ENCODE measurements at regions not wholly inside any gene's neighbourhood (a gene's known extent, or its start where the extent isn't known, plus 50 kb on each side); places are given as distances from the start of the nearest gene placed in this dataset.

- no peak for TF ChIP-seq ZNF274 (IDR thresholded peaks at IDR 0.05; ENCODE audit: low read depth, low read length)
- no peak for TF ChIP-seq YY1 (IDR thresholded peaks at IDR 0.05; ENCODE audit: insufficient read depth, insufficient read length)
These were observed 466.0 kb upstream of the NR2F2 start for GRCh38 chr15:95864467-95864886.
